Renal cortex interstitium (tissue), 11 donors: ENCODE measurements at regions not wholly inside any gene's neighbourhood (a gene's known extent, or its start where the extent isn't known, plus 50 kb on each side); places are given as distances from the start of the nearest gene placed in this dataset.
A peak's percentile ranks its signal among the peaks of the same experiment; 100 is the strongest.

ENCODE experiments used
- DNase-seq, 11 donors: peaks; one replicate each; pipeline ENCODE4 v3.0.0-alpha.2; 2013; ENCODE audit warnings: low read depth in 9 of 11, low spot score in 4 of 11; ENCODE audit errors: extremely low read depth in 1 of 11

GRCh38 chr14:95444132-95445129 lies 72.0 kb downstream of the SYNE3 start:
- no peak for DNase-seq

DNA sequence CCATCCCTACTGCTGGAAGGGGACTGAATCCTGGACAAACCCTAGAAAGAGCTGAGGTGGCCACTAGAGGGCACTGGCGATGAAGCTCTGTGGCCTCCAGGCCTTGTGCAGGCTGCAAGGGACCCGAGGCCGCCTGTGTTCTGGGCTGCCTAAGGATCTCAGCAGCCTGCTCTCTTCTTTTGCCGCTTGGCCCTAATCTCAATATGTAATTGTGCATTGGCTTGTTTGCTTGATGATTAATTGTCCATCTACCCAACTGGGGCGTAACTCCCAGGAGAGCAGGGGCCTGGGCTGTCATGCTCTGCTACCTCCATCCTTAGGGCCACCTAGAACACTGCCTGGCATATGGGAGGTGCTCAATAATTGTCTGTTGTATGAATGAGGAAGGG lies 73.8 kb downstream of the SYNE3 start:
- peak; percentile 35 to 82 (median 70) for DNase-seq

DNA sequence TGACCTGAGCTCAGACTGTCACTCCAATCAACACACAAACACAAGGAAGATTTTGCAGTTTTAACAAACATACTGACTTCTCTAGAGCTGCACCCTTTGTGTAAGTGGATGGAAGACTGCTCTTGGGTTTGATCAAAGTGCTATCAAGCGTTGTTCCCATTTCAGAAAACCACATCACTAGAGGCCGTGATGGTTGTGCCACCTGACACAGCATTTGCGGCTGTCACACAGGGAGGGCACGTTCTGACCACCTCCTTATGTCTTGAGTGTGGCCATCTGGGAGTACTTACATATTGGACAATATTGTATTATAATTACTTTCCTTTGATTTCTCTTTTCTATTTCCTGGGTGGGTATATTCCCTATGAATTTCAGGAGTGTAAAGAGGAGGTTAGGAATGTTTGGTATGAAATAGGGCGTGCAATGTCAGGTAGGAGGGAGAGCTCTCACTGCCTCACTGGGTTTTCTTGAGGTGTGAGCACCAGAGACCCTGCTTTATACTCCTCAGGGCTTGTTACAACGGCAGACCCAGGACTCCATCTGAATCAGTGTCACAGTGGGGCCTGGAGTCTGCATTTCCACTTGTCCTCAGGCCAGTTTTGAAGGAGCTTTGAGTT lies 74.3 kb downstream of the SYNE3 start:
- DNase-seq: no peak

- no peak for DNase-seq
Observed at GRCh38 chr14:95440951-95441350, 75.5 kb downstream of the SYNE3 start.

DNA sequence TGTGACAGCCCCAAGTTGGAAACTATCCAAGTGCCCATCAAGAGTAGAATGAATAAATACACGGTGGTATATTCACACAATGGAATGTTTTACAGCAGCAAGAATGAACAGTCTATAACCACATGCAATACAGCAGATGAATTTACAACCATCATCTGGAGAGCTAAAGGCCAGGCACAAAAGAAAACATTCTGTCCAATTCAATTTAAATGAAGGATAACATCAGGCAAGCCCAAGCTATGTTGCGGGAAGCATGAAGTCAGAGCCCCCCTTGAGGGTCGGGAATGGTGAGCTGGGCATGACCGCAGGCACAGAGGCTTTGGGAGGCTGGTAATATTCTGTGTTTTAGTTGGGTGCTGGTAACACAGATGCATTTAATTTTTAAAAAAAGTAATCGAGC lies 76.0 kb downstream of the SYNE3 start:
- no peak for DNase-seq

DNA sequence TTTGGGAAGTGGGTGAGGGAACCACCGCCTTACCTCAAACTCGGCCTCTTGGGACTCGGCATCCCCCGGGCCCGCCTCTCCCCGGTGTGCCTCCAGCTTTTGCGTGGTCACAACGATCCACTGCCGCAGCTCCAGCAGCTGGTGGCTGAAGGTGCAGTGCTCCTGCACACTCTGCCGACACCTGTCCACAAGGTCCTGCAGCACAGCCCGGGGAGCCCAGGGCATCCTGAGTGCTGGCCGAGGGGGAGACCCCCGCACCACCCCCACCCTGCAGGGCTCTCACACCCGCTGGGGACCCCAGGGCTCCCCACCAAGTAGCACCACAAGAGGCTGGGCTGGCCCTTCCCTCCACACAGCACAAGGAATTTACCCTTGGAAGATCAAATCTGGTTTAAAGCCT lies 76.6 kb downstream of the SYNE3 start:
- DNase-seq: no peak

- no peak for DNase-seq
Observed at GRCh38 chr14:95437715-95438114, 78.7 kb downstream of the SYNE3 start.

DNA sequence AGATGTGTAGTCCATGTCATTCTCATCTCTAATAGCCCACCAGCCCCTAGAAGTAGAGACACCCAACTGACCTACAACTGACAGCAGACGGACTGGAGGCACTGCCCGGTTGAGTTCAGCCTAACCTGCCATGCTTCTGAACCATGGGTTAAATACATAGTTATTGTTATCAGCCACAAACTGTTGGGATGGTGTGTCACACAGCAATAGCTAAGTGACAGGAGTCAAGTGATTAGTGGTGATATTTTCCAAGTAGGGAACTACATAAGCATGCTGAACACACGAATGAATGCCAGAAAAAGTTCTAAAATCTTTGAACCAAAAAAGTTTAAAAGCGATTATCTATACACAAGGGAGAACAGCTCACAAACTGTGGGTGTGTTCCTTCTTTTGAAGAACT lies 80.1 kb downstream of the SYNE3 start:
- DNase-seq: no peak

DNA sequence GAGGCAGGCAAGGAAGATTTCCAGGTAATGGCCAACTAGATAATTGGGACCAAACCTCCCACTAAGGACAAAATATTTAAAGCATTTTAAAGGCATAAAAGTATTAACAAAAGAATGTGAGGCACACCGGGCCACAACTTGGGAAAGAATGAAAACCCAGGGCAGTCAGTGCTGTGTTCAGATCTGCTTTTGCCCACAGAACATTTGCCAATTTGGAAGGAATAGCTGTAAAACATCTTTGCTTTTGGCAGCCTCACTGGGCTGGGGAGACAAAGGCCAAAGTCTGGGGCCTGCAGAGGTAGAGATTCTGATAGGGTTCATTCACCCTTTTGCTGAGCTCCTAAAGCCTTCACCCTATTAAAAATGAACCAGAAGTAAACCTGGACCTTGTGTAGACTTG lies 82.3 kb downstream of the SYNE3 start:
- DNase-seq: no peak

- no peak for DNase-seq
Observed at GRCh38 chr14:95433094-95433478, 83.4 kb downstream of the SYNE3 start.

- peak in 1 of 11 donors; percentile 54 for DNase-seq
Observed at GRCh38 chr14:95432144-95433093, 84.0 kb downstream of the SYNE3 start.

GRCh38 chr14:95431199-95432143 lies 85.0 kb downstream of the SYNE3 start:
- DNase-seq: no peak

GRCh38 chr14:95428557-95428956 lies 87.9 kb downstream of the SYNE3 start:
- DNase-seq: no peak

DNA sequence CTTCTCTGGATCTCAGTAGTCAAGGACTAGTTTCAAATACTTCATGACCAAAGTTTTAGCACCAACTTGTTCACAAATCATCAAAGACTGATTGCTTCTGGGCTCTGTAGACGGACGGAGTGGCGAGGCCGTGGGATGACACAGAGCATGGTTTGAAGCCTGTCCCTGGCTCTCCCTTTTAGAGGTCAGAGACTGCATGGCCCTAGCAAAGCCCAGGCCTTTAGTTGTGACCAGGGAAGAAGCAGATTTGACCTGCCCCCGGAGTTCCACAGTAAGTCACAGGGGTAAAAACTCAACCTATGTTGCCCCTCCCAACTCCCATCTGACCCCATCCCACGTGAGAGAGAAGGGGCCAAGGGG lies 90.4 kb downstream of the SYNE3 start:
- no peak for DNase-seq

DNA sequence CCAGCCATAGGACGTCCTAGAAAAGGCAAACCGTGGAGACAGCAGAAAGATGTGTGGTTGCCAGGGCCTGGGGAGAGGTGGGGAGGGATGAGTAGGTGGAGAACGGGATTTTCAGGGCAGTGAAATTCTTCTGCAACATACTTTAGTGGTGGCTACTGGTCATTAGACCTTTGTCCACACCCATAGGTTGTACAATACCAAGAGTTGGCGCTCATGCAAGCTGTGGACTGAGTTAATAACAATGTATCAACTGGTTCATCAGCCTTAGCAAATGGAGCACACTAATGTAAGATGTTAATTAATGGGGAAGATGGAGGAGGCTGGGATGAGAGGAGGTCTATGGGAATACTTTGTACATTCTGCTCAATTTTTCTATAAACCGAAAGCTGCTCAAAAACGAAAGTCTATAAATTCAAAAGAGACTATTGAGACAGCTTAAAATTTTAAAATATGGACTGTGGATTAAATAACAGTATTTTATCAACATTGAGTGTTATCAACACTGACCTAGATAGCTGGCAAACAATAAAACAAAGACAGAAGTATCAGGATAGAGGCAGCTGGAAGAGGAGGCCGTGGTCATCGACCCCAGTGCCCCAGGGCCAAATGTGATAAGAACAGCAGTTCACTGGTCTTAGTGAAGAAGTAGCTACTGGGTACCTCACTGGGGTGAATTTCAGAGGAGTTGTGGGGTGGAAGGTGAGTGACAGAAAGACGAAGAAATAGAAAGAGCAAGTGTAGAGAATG lies 90.9 kb downstream of the SYNE3 start:
- no peak for DNase-seq

DNA sequence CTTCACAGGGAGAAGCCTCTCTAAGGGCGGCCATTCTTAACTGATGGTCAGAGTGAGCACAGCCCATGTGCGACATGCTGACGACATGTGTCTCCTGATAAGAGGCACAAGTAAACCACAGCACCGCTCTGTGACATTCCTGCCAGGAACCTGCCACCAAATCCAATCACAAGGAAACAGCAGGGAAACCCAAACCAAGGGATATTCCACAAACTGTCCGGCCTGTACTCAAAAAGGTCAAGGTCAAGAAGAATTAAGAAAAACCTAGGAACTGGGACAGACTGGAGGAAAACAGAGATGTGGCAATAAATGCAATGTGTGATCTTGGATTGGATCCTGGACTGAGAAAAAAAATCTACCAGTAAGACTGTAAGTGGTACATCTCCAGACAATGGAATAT lies 91.9 kb downstream of the SYNE3 start:
- DNase-seq: no peak

GRCh38 chr14:95421741-95422140 lies 94.7 kb downstream of the SYNE3 start:
- no peak for DNase-seq

DNA sequence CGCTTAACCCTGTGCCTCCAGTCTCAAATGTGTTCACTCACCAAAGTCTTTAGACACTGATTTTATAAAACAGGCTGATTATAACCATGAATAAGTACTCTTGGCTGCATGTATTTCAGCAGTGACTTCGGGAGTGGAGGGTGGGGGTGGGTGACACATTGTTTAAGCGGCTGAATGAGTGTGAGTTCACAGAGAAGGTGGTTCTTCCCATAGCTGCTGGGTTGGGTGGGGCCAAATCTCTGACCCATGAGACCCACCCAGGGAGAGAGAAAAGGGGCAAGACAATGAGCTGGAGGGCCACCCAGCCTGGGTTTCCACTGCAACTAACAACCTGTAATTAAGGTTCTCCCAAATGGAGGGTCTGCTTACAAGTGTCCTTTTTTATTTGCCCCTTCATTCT lies 96.4 kb downstream of the SYNE3 start:
- DNase-seq: no peak
